ENCODE measurements at regions not wholly inside any gene's neighbourhood (a gene's known extent, or its start where the extent isn't known, plus 50 kb on each side); places are given as distances from the start of the nearest gene placed in this dataset.

DNA sequence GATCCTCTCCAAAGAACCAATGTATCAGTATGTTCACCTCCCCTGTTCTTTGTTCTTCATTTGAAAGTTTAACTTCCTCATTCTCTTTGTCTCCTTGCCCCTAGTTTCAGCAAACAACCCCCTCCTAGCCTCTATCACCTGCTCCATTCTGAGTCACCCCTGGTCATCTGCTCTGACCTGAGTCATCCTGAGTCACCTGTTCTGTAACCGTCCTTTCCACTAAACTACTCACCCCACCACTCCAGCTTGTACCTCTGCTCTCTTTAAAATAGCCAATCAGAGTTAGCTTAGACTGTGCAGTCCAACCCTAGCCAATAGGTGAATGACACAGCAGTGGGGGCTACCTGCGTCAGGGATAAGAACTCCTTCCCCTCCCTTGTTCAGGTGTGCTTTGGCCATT, 249.8 kb upstream of the AADAT start:
- peaks cover 0 to 14% of the 10 kb centered on the region in 2 donors for H3K9me3 ChIP-seq
- no peak for DNase-seq (ENCODE audit: low spot score)
- TF ChIP-seq CTCF (IDR thresholded peaks at IDR 0.05), result no peak
- no peaks in the 10 kb centered on the region for H3K36me3 ChIP-seq
- H3K27ac ChIP-seq, result no peak overlapping the region
- H3K4me1 ChIP-seq, result no peaks in the 10 kb centered on the region
- H3K27me3 ChIP-seq, result no peaks in the 10 kb centered on the region
- H3K4me3 ChIP-seq, result no peak overlapping the region

GRCh38 chr4:170336238-170336775, 246.6 kb upstream of the AADAT start:
- no peaks in the 10 kb centered on the region for H3K4me1 ChIP-seq
- DNase-seq (ENCODE audit: low spot score), result no peak
- peaks cover 0 to 8% of the 10 kb centered on the region in 2 donors for H3K9me3 ChIP-seq
- no peak overlapping the region for H3K27ac ChIP-seq
- no peak overlapping the region for H3K4me3 ChIP-seq
- H3K27me3 ChIP-seq, result no peaks in the 10 kb centered on the region
- no peak for TF ChIP-seq CTCF (IDR thresholded peaks at IDR 0.05)
- no peaks in the 10 kb centered on the region for H3K36me3 ChIP-seq

GRCh38 chr4:170325599-170325998, 235.8 kb upstream of the AADAT start:
- Histone ChIP-seq H3K27ac (no peak overlapping the region), H3K36me3 (no peaks in the 10 kb centered on the region), H3K9me3 (peaks cover 0 to 5% of the 10 kb centered on the region in 2 donors), H3K4me3 (no peak overlapping the region), H3K27me3 (no peaks in the 10 kb centered on the region), H3K4me1 (no peaks in the 10 kb centered on the region)
- no peak for TF ChIP-seq CTCF (IDR thresholded peaks at IDR 0.05)
- no peak for DNase-seq (ENCODE audit: low spot score)

GRCh38 chr4:170323623-170324022, 233.9 kb upstream of the AADAT start:
- H3K9me3 ChIP-seq, result peaks cover 0 to 5% of the 10 kb centered on the region in 2 donors
- no peaks in the 10 kb centered on the region for H3K4me1 ChIP-seq
- H3K27me3 ChIP-seq, result no peaks in the 10 kb centered on the region
- H3K27ac ChIP-seq, result no peak overlapping the region
- TF ChIP-seq CTCF (IDR thresholded peaks at IDR 0.05), result no peak
- no peak overlapping the region for H3K4me3 ChIP-seq
- H3K36me3 ChIP-seq, result no peaks in the 10 kb centered on the region
- DNase-seq (ENCODE audit: low spot score), result no peak

- no peaks in the 10 kb centered on the region for H3K4me1 ChIP-seq
- no peaks in the 10 kb centered on the region for H3K36me3 ChIP-seq
- no peak for TF ChIP-seq CTCF (IDR thresholded peaks at IDR 0.05)
- H3K27me3 ChIP-seq, result no peaks in the 10 kb centered on the region
- no peaks in the 10 kb centered on the region for H3K9me3 ChIP-seq
- no peak overlapping the region for H3K27ac ChIP-seq
- no peak overlapping the region for H3K4me3 ChIP-seq
- DNase-seq (ENCODE audit: low spot score), result no peak
Measured at GRCh38 chr4:170307182-170307581, 217.4 kb upstream of the AADAT start.

- H3K4me1 ChIP-seq, result no peaks in the 10 kb centered on the region
- TF ChIP-seq CTCF (IDR thresholded peaks at IDR 0.05), result no peak
- DNase-seq (ENCODE audit: low spot score), result no peak
- H3K27ac ChIP-seq, result no peak overlapping the region
- H3K27me3 ChIP-seq, result no peaks in the 10 kb centered on the region
- H3K9me3 ChIP-seq, result no peaks in the 10 kb centered on the region
- no peak overlapping the region for H3K4me3 ChIP-seq
- H3K36me3 ChIP-seq, result no peaks in the 10 kb centered on the region
Measured at GRCh38 chr4:170306208-170306607, 216.5 kb upstream of the AADAT start.

All from right atrium auricular region (tissue), 2 donors.